ENCODE measurements at regions not wholly inside any gene's neighbourhood (a gene's known extent, or its start where the extent isn't known, plus 50 kb on each side); places are given as distances from the start of the nearest gene placed in this dataset.

GRCh38 chr12:91968076-91968776 lies 177.4 kb downstream of the BTG1 start:
- TF ChIP-seq CTCF (IDR thresholded peaks at IDR 0.05; ENCODE audit: poor library complexity) = no peak
- no peak for TF ChIP-seq EZH2 (IDR thresholded peaks at IDR 0.05; ENCODE audit: borderline replicate concordance)
- TF ChIP-seq EZH2phosphoT487 (IDR thresholded peaks at IDR 0.05; ENCODE audit: low read depth, severe bottlenecking, unreplicated experiment) = no peak

All from hepatocyte (in vitro differentiated cells).